Ishikawa (cell line): ENCODE measurements at regions not wholly inside any gene's neighbourhood (a gene's known extent, or its start where the extent isn't known, plus 50 kb on each side); places are given as distances from the start of the nearest gene placed in this dataset.

ENCODE experiments used
- CEBPB ChIP-seq: IDR thresholded peaks from 2 replicates; pipeline ENCODE4 v1.6.1; 2012
- CREB1 ChIP-seq: IDR thresholded peaks from 2 replicates; pipeline ENCODE4 v1.6.1; 2012; ENCODE audit warnings: low read depth
- EGR1 ChIP-seq: IDR thresholded peaks from 2 replicates; pipeline ENCODE4 v1.6.1; 2012
- EP300 ChIP-seq: IDR thresholded peaks from 2 replicates; pipeline ENCODE4 v1.6.1; 2012; ENCODE audit warnings: borderline replicate concordance
- NFIC ChIP-seq: IDR thresholded peaks from 2 replicates; pipeline ENCODE4 v1.6.1; 2012
- RAD21 ChIP-seq: IDR thresholded peaks from 2 replicates; pipeline ENCODE4 v1.6.1; 2012; ENCODE audit warnings: low read depth
- TEAD4 ChIP-seq: IDR thresholded peaks from 2 replicates; pipeline ENCODE4 v1.6.1; 2012
- YY1 ChIP-seq: IDR thresholded peaks from 2 replicates; pipeline ENCODE4 v1.6.1; 2012; ENCODE audit warnings: low read depth
- TF ChIP-seq, protein P1 (sequence below): IDR thresholded peaks from 2 replicates; pipeline ENCODE4 v1.6.1; 2012

- TF ChIP-seq TEAD4 (no peak), RAD21 (no peak), CEBPB (no peak), EP300 (no peak), EGR1 (no peak), CREB1 (no peak), YY1 (no peak), NFIC (no peak)
- TF ChIP-seq, protein P1, sequence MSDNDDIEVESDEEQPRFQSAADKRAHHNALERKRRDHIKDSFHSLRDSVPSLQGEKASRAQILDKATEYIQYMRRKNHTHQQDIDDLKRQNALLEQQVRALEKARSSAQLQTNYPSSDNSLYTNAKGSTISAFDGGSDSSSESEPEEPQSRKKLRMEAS, result no peak
Measured at GRCh38 chr14:65847075-65847847, 434.7 kb downstream of the FUT8 start.
